Nephron (organoid): ENCODE measurements at regions not wholly inside any gene's neighbourhood (a gene's known extent, or its start where the extent isn't known, plus 50 kb on each side); places are given as distances from the start of the nearest gene placed in this dataset.
A peak's percentile ranks its signal among the peaks of the same experiment; 100 is the strongest.

Source experiments
- H3K27ac Mint-ChIP-seq, 3 experiments: 2 replicates each; pipeline ENCODE4 v1.8.0; 2020; ENCODE audit warnings: mixed read lengths in 3 of 3, mild to moderate bottlenecking in 2 of 3, moderate library complexity in 1 of 3
- H3K27me3 Mint-ChIP-seq: 2 replicates; pipeline ENCODE4 v1.8.0; 2021; ENCODE audit warnings: low read depth, mild to moderate bottlenecking, moderate library complexity, mixed read lengths
- H3K36me3 Mint-ChIP-seq: 2 replicates; pipeline ENCODE4 v1.8.0; 2020; ENCODE audit warnings: low read depth, mixed read lengths
- H3K4me1 Mint-ChIP-seq: 2 replicates; pipeline ENCODE4 v1.8.0; 2020; ENCODE audit warnings: mixed read lengths
- H3K4me3 Mint-ChIP-seq, 3 experiments: 2 replicates each; pipeline ENCODE4 v1.8.0; 2020; ENCODE audit warnings: mild to moderate bottlenecking in 3 of 3, mixed read lengths in 3 of 3, moderate library complexity in 2 of 3
- H3K9me3 Mint-ChIP-seq: 2 replicates; pipeline ENCODE4 v1.8.0; 2020; ENCODE audit warnings: mixed read lengths
- TF ChIP-seq, protein P1 (sequence below), 3 experiments: fragments of 200-600 bp; sonication (generic); IDR thresholded peaks; one replicate each; pipeline ENCODE4 v1.5.0; 2021; ENCODE audit warnings: antibody characterized with exemption in 3 of 3; ENCODE audit not compliant: unreplicated experiment in 3 of 3

- Mint-ChIP-seq H3K36me3 (no peaks in the 10 kb centered on the region), H3K4me3 (no peak overlapping the region), H3K9me3 (no peaks in the 10 kb centered on the region), H3K4me1 (peaks cover 44% of the 10 kb centered on the region), H3K27me3 (no peaks in the 10 kb centered on the region), H3K27ac (peak overlapping the region in 1 of 3 experiments; percentile 15)
- TF ChIP-seq, protein P1, sequence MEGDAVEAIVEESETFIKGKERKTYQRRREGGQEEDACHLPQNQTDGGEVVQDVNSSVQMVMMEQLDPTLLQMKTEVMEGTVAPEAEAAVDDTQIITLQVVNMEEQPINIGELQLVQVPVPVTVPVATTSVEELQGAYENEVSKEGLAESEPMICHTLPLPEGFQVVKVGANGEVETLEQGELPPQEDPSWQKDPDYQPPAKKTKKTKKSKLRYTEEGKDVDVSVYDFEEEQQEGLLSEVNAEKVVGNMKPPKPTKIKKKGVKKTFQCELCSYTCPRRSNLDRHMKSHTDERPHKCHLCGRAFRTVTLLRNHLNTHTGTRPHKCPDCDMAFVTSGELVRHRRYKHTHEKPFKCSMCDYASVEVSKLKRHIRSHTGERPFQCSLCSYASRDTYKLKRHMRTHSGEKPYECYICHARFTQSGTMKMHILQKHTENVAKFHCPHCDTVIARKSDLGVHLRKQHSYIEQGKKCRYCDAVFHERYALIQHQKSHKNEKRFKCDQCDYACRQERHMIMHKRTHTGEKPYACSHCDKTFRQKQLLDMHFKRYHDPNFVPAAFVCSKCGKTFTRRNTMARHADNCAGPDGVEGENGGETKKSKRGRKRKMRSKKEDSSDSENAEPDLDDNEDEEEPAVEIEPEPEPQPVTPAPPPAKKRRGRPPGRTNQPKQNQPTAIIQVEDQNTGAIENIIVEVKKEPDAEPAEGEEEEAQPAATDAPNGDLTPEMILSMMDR (IDR thresholded peaks at IDR 0.05; ENCODE audit: unreplicated experiment in 3 of 3), result no peak
Observed at GRCh38 chr3:124209426-124209825, 217.5 kb upstream of the ROPN1 start.

DNA sequence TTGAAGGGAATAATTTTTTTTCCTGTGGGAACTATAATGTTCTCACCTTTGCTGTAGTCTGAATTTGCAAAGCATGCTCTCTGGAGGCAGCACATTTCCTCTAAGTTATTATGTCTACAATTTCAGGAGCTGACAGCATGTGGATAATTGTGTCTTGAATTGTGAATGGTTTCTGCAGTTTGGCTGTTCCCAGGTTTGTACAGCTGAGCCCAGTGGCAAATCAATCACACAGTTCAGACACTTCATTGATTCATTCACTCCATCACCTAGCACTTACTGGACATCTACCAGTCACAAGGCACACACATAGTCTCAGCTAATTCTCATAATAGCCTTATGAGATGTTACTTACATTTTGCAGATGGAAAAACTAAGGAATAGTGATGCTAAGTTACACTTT lies 219.0 kb upstream of the ROPN1 start:
- H3K4me1 Mint-ChIP-seq, result peaks cover 31% of the 10 kb centered on the region
- H3K27ac Mint-ChIP-seq, result no peak overlapping the region
- TF ChIP-seq, protein P1 (IDR thresholded peaks at IDR 0.05; ENCODE audit: unreplicated experiment in 3 of 3), result no peak
- no peaks in the 10 kb centered on the region for H3K9me3 Mint-ChIP-seq
- no peak overlapping the region for H3K4me3 Mint-ChIP-seq
- H3K36me3 Mint-ChIP-seq, result no peaks in the 10 kb centered on the region
- H3K27me3 Mint-ChIP-seq, result no peaks in the 10 kb centered on the region

GRCh38 chr3:124213641-124214040 lies 221.7 kb upstream of the ROPN1 start:
- peak overlapping the region in 1 of 3 experiments; percentile 56 for H3K27ac Mint-ChIP-seq
- TF ChIP-seq, protein P1 (IDR thresholded peaks at IDR 0.05; ENCODE audit: unreplicated experiment in 3 of 3), result no peak

GRCh38 chr3:124217542-124217941 lies 225.6 kb upstream of the ROPN1 start:
- TF ChIP-seq, protein P1 (IDR thresholded peaks at IDR 0.05; ENCODE audit: unreplicated experiment in 3 of 3), result no peak

More at GRCh38 chr3:124213641-124214040, 221.7 kb upstream of the ROPN1 start:
- H3K4me1 Mint-ChIP-seq, result peaks cover 15% of the 10 kb centered on the region
- H3K4me3 Mint-ChIP-seq, result no peak overlapping the region
- no peaks in the 10 kb centered on the region for H3K9me3 Mint-ChIP-seq
- no peaks in the 10 kb centered on the region for H3K27me3 Mint-ChIP-seq
- no peaks in the 10 kb centered on the region for H3K36me3 Mint-ChIP-seq

DNA sequence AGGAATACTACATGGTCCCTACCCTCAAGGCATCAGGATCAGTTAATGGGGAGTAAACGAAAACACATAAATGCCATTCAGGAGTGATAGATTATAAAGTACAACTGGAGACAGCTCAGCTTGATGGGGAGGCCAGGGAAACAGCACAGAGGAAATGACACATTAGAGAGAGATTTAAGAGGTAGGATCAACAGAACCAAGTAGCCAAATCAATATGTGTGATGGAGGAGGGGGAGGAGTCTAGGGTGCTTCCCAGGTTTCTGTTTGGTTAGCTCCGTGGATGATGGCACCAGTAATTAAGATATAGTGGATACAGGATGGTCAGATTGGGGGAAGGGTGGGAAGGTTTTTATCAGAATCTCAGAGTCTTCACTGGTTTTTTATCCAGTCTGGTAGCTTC lies 229.5 kb upstream of the ROPN1 start:
- no peaks in the 10 kb centered on the region for H3K27me3 Mint-ChIP-seq
- no peak overlapping the region for H3K27ac Mint-ChIP-seq
- no peaks in the 10 kb centered on the region for H3K36me3 Mint-ChIP-seq
- TF ChIP-seq, protein P1 (IDR thresholded peaks at IDR 0.05; ENCODE audit: unreplicated experiment in 3 of 3), result no peak
- H3K4me3 Mint-ChIP-seq, result no peak overlapping the region
- no peaks in the 10 kb centered on the region for H3K4me1 Mint-ChIP-seq
- no peaks in the 10 kb centered on the region for H3K9me3 Mint-ChIP-seq

More at GRCh38 chr3:124217542-124217941, 225.6 kb upstream of the ROPN1 start:
- Mint-ChIP-seq H3K4me1 (peaks cover 5% of the 10 kb centered on the region), H3K36me3 (no peaks in the 10 kb centered on the region), H3K9me3 (no peaks in the 10 kb centered on the region), H3K27ac (no peak overlapping the region), H3K27me3 (no peaks in the 10 kb centered on the region), H3K4me3 (no peak overlapping the region)

GRCh38 chr3:124223853-124224252 lies 231.9 kb upstream of the ROPN1 start:
- Mint-ChIP-seq H3K27me3 (peaks cover 3% of the 10 kb centered on the region), H3K4me1 (no peaks in the 10 kb centered on the region), H3K36me3 (peaks cover 12% of the 10 kb centered on the region), H3K27ac (no peak overlapping the region), H3K9me3 (peaks cover 5% of the 10 kb centered on the region), H3K4me3 (no peak overlapping the region)
- TF ChIP-seq, protein P1 (IDR thresholded peaks at IDR 0.05; ENCODE audit: unreplicated experiment in 3 of 3), result no peak
